H9 (cell line): ENCODE measurements at regions not wholly inside any gene's neighbourhood (a gene's known extent, or its start where the extent isn't known, plus 50 kb on each side); places are given as distances from the start of the nearest gene placed in this dataset.

Experiments
- DNase-seq: peaks from one replicate; pipeline ENCODE4 v3.0.0-alpha.2; 2017
- H2AFZ ChIP-seq: one replicate; pipeline ENCODE4 v1.6.1; 2013; ENCODE audit warnings: mild to moderate bottlenecking, low read length, control low read depth, moderate library complexity
- H2AK5ac ChIP-seq: 2 replicates; pipeline ENCODE4 v1.6.1; 2013; ENCODE audit warnings: low read length, control low read depth, mixed read lengths; ENCODE audit not compliant: insufficient read length
- H2BK120ac ChIP-seq: one replicate; pipeline ENCODE4 v1.6.1; 2013; ENCODE audit warnings: low read depth, mild to moderate bottlenecking, low read length, control low read depth, inconsistent platforms; ENCODE audit not compliant: poor library complexity, severe bottlenecking
- H2BK12ac ChIP-seq: 2 replicates; pipeline ENCODE4 v1.6.1; 2013; ENCODE audit warnings: low read length, control low read depth, mixed read lengths, low read depth; ENCODE audit not compliant: insufficient read length
- H2BK15ac ChIP-seq: 2 replicates; pipeline ENCODE4 v1.6.1; 2013; ENCODE audit warnings: low read depth, low read length, control low read depth
- H2BK20ac ChIP-seq: one replicate; pipeline ENCODE4 v1.6.1; 2013; ENCODE audit warnings: low read depth, mild to moderate bottlenecking, low read length, control low read depth, inconsistent platforms; ENCODE audit not compliant: poor library complexity, severe bottlenecking
- H2BK5ac ChIP-seq: 2 replicates; pipeline ENCODE4 v1.6.1; 2013; ENCODE audit warnings: low read length, control low read depth, mixed read lengths; ENCODE audit not compliant: insufficient read length
- H3K14ac ChIP-seq: 2 replicates; pipeline ENCODE4 v1.6.1; 2013; ENCODE audit warnings: low read length, control low read depth; ENCODE audit not compliant: insufficient read depth
- H3K18ac ChIP-seq: 2 replicates; pipeline ENCODE4 v1.6.1; 2013; ENCODE audit warnings: low read depth, mild to moderate bottlenecking, mixed read lengths, low read length, control low read depth; ENCODE audit not compliant: insufficient read length
- H3K23ac ChIP-seq: 2 replicates; pipeline ENCODE4 v1.6.1; 2013; ENCODE audit warnings: low read length, control low read depth, mixed read lengths, low read depth; ENCODE audit not compliant: insufficient read length
- H3K23me2 ChIP-seq: 2 replicates; pipeline ENCODE4 v1.6.1; 2013; ENCODE audit warnings: low read depth, mild to moderate bottlenecking, mixed read lengths, low read length, control low read depth; ENCODE audit not compliant: insufficient read length, poor library complexity, severe bottlenecking
- H3K27ac ChIP-seq: 2 replicates; pipeline ENCODE4 v1.5.1; 2013; ENCODE audit warnings: low read length, control low read depth, mixed read lengths, low read depth; ENCODE audit not compliant: insufficient read length
- H3K27me3 ChIP-seq: 2 replicates; pipeline ENCODE4 v1.6.1; 2013; ENCODE audit warnings: low read length, control low read depth, inconsistent platforms; ENCODE audit not compliant: insufficient read depth
- H3K4ac ChIP-seq: 2 replicates; pipeline ENCODE4 v1.6.1; 2013; ENCODE audit warnings: low read depth, mild to moderate bottlenecking, control low read depth, inconsistent platforms, low read length, moderate library complexity
- H3K4me1 ChIP-seq: 2 replicates; pipeline ENCODE4 v1.6.1; 2013; ENCODE audit warnings: low read length, control low read depth, inconsistent platforms; ENCODE audit not compliant: insufficient read depth
- H3K4me2 ChIP-seq: 2 replicates; pipeline ENCODE4 v1.6.1; 2013; ENCODE audit warnings: low read length, control low read depth, mixed read lengths; ENCODE audit not compliant: insufficient read length, insufficient read depth
- H3K56ac ChIP-seq: 2 replicates; pipeline ENCODE4 v1.6.1; 2013; ENCODE audit warnings: low read depth, mild to moderate bottlenecking, mixed read lengths, low read length, control low read depth; ENCODE audit not compliant: insufficient read length
- H3K79me1 ChIP-seq: 2 replicates; pipeline ENCODE4 v1.6.1; 2013; ENCODE audit warnings: low read depth, mild to moderate bottlenecking, moderate library complexity, low read length, control low read depth, inconsistent platforms; ENCODE audit not compliant: insufficient read depth, poor library complexity, severe bottlenecking
- H3K79me2 ChIP-seq: 2 replicates; pipeline ENCODE4 v1.6.1; 2013; ENCODE audit warnings: low read length, control low read depth, inconsistent platforms; ENCODE audit not compliant: insufficient read depth
- H3K9ac ChIP-seq: 2 replicates; pipeline ENCODE4 v1.6.1; 2013; ENCODE audit warnings: low read length, control low read depth, mixed read lengths; ENCODE audit not compliant: insufficient read length; ENCODE audit errors: extremely low read depth
- H3K9me3 ChIP-seq: one replicate; pipeline ENCODE4 v1.6.1; 2013; ENCODE audit warnings: low read depth, low read length, inconsistent platforms; ENCODE audit not compliant: control insufficient read depth
- H3T11ph ChIP-seq: one replicate; pipeline ENCODE4 v1.6.1; 2013; ENCODE audit warnings: mild to moderate bottlenecking, low read length, control low read depth, inconsistent platforms
- H4K20me1 ChIP-seq: one replicate; pipeline ENCODE4 v1.6.1; 2013; ENCODE audit not compliant: control insufficient read depth, insufficient read length, insufficient read depth
- H4K5ac ChIP-seq: 2 replicates; pipeline ENCODE4 v1.6.1; 2013; ENCODE audit warnings: low read depth, mild to moderate bottlenecking, mixed read lengths, low read length, control low read depth; ENCODE audit not compliant: insufficient read length
- H4K8ac ChIP-seq: replicated peaks from 2 replicates; pipeline ENCODE4 v1.6.1; 2013; ENCODE audit warnings: low read length, control low read depth, mixed read lengths, low read depth; ENCODE audit not compliant: insufficient read length
- H4K91ac ChIP-seq: 2 replicates; pipeline ENCODE4 v1.6.1; 2013; ENCODE audit warnings: low read depth, mild to moderate bottlenecking, moderate library complexity, mixed read lengths, low read length, control low read depth; ENCODE audit not compliant: insufficient read length
- H3K27ac Mint-ChIP-seq, 3 experiments: 2 replicates in 2 of 3; 3 replicates in 1 of 3; pipeline ENCODE4 v1.8.0; 2020 to 2021; ENCODE audit warnings: mixed read lengths in 3 of 3, mild to moderate bottlenecking in 1 of 3, moderate library complexity in 1 of 3
- H3K27me3 Mint-ChIP-seq: 2 replicates; pipeline ENCODE4 v1.8.0; 2021; ENCODE audit warnings: low read depth, mild to moderate bottlenecking, moderate library complexity, mixed read lengths
- H3K36me3 Mint-ChIP-seq, 3 experiments: 2 replicates in 2 of 3; 3 replicates in 1 of 3; pipeline ENCODE4 v1.8.0; 2020 to 2021; ENCODE audit warnings: low read depth in 3 of 3, mixed read lengths in 3 of 3; ENCODE audit not compliant: insufficient read depth in 1 of 3
- H3K4me1 Mint-ChIP-seq, 2 experiments: 2 replicates each; pipeline ENCODE4 v1.8.0; 2020; ENCODE audit warnings: mixed read lengths in 2 of 2
- H3K4me3 Mint-ChIP-seq, 2 experiments: 2 replicates in 1 of 2; 3 replicates in 1 of 2; pipeline ENCODE4 v1.8.0; 2020 to 2021; ENCODE audit warnings: mild to moderate bottlenecking in 2 of 2, mixed read lengths in 2 of 2, moderate library complexity in 1 of 2
- H3K9me3 Mint-ChIP-seq, 2 experiments: 2 replicates in 1 of 2; 3 replicates in 1 of 2; pipeline ENCODE4 v1.8.0; 2020; ENCODE audit warnings: mild to moderate bottlenecking in 2 of 2, mixed read lengths in 2 of 2, moderate library complexity in 1 of 2
- CTCF ChIP-seq: fragments of 200-600 bp; sonication (generic); conservative IDR thresholded peaks from 3 replicates; pipeline ENCODE4 v1.8.0; 2021; ENCODE audit warnings: antibody characterized with exemption, mild to moderate bottlenecking
- WGBS: extraction: QIAGEN DNeasy Blood & Tissue Kit; methylation state at CpG from one replicate; pipeline ENCODE4 v1.1.7; 2013; ENCODE audit warnings: missing lambda C conversion rate, low lambda C conversion rate, mixed read lengths; ENCODE audit not compliant: insufficient read length; ENCODE audit errors: extremely low coverage; 5-methylcytosine and 5-hydroxymethylcytosine counted together

GRCh38 chr5:164009621-164010020 lies 504.2 kb downstream of the MAT2B start:
- no peak for DNase-seq
- H3K14ac ChIP-seq = no peak overlapping the region
- no peak overlapping the region for H4K91ac ChIP-seq
- no peaks in the 10 kb centered on the region for H3K36me3 Mint-ChIP-seq
- no peak for TF ChIP-seq CTCF
- H3K4me3 Mint-ChIP-seq = no peak overlapping the region
- H3K27ac ChIP-seq = no peak overlapping the region
- no peak overlapping the region for H3K56ac ChIP-seq
- H3K79me2 ChIP-seq = no peaks in the 10 kb centered on the region
- no peak overlapping the region for H3K4ac ChIP-seq
- no peak overlapping the region for H3K27ac Mint-ChIP-seq
- no peak overlapping the region for H3K18ac ChIP-seq
- H2BK5ac ChIP-seq = no peak overlapping the region
- H2AFZ ChIP-seq = no peak overlapping the region
- no peak overlapping the region for H2AK5ac ChIP-seq
- H3K23ac ChIP-seq = no peak overlapping the region
- H2BK20ac ChIP-seq = no peak overlapping the region
- H3K79me1 ChIP-seq = no peaks in the 10 kb centered on the region
- H3K4me1 ChIP-seq = no peaks in the 10 kb centered on the region
- H4K8ac ChIP-seq = no peak overlapping the region
- no peak overlapping the region for H2BK12ac ChIP-seq
- no peaks in the 10 kb centered on the region for H3K27me3 ChIP-seq
- H3T11ph ChIP-seq = no peak overlapping the region
- H3K4me1 Mint-ChIP-seq = peaks cover 2 to 4% of the 10 kb centered on the region in 2 experiments
- H3K9me3 Mint-ChIP-seq = no peaks in the 10 kb centered on the region; a peak in 1 of 5 replicates
- no peaks in the 10 kb centered on the region for H3K27me3 Mint-ChIP-seq
- no peak overlapping the region for H3K4me2 ChIP-seq
- H4K20me1 ChIP-seq = no peaks in the 10 kb centered on the region
- H2BK120ac ChIP-seq = no peak overlapping the region
- H4K5ac ChIP-seq = no peak overlapping the region
- H2BK15ac ChIP-seq = no peak overlapping the region
- no CpG with 5 or more reads among the region's 6 CpGs for WGBS
- H3K23me2 ChIP-seq = no peaks in the 10 kb centered on the region
- no peak overlapping the region for H3K9ac ChIP-seq
- H3K9me3 ChIP-seq = no peaks in the 10 kb centered on the region
